Colonic mucosa (tissue), 4 donors: ENCODE measurements at regions not wholly inside any gene's neighbourhood (a gene's known extent, or its start where the extent isn't known, plus 50 kb on each side); places are given as distances from the start of the nearest gene placed in this dataset.

Source experiments
- DNase-seq: peaks from one replicate; pipeline ENCODE4 v3.0.0-alpha.2; 2020
- H3K27ac ChIP-seq: fragments of 200-600 bp; one replicate; pipeline ENCODE4 v1.8.0; 2021
- H3K27me3 ChIP-seq: fragments of 200-600 bp; one replicate; pipeline ENCODE4 v1.8.0; 2021
- H3K36me3 ChIP-seq: fragments of 200-600 bp; one replicate; pipeline ENCODE4 v1.8.0; 2021
- H3K4me1 ChIP-seq: fragments of 200-600 bp; one replicate; pipeline ENCODE4 v1.8.0; 2021; ENCODE audit warnings: mild to moderate bottlenecking
- H3K4me3 ChIP-seq: fragments of 200-600 bp; one replicate; pipeline ENCODE4 v1.8.0; 2021
- H3K9ac ChIP-seq, 2 donors: one replicate each; pipeline ENCODE4 v1.7.0; 2013; ENCODE audit warnings: control low read depth in 2 of 2, low read depth in 2 of 2, low read length in 2 of 2
- H3K9me3 ChIP-seq: fragments of 200-600 bp; one replicate; pipeline ENCODE4 v1.8.0; 2021
- CTCF ChIP-seq: fragments of 200-600 bp; IDR thresholded peaks from one replicate; pipeline ENCODE4 v1.8.0; 2022; ENCODE audit warnings: antibody characterized with exemption, mild to moderate bottlenecking
- intact Hi-C: fragments of 100-400 bp; cut with DNase I; formaldehyde crosslinking; loops from one replicate; pipeline ENCODE4 v1.14.1; 2022
- donor health status: healthy.
- donor health status: DM: no; HTN: no; CAD: no.
- donor health status: DM: no; HTN: no; CAD: no.

GRCh38 chr5:166746506-166746905 lies 1544.9 kb upstream of the WWC1 start:
- no peak for DNase-seq
- H3K27ac ChIP-seq = no peak overlapping the region
- no peaks in the 10 kb centered on the region for H3K27me3 ChIP-seq

DNA sequence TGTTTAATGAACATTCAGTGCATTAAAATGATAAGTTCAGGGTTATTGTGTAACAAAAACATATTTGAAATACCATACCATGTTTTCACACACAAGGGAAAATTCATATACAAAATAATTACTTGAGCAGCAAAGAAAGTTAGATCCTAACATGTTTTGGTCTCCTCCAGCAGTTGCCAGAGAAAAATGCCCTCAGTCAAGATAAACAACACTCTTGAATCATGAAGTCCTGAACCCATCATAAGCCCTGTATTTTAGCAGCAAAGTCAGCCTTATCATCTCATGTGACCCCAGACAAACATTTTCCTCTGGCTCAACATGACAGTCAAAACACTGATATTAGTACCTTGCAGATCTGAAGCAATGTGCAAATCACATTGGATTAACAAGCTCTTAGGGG lies 1541.1 kb upstream of the WWC1 start:
- no peaks in the 10 kb centered on the region for H3K4me1 ChIP-seq
- no peak overlapping the region for H3K4me3 ChIP-seq
- H3K27me3 ChIP-seq = no peaks in the 10 kb centered on the region
- intact Hi-C loops = no loop called here
- H3K27ac ChIP-seq = no peak overlapping the region
- H3K9ac ChIP-seq = no peak overlapping the region
- no peak for DNase-seq
- H3K36me3 ChIP-seq = no peaks in the 10 kb centered on the region
- no peaks in the 10 kb centered on the region for H3K9me3 ChIP-seq
- TF ChIP-seq CTCF = no peak

More at GRCh38 chr5:166746506-166746905, 1544.9 kb upstream of the WWC1 start:
- Histone ChIP-seq H3K9me3 (no peaks in the 10 kb centered on the region), H3K4me3 (no peak overlapping the region), H3K4me1 (no peaks in the 10 kb centered on the region), H3K36me3 (no peaks in the 10 kb centered on the region), H3K9ac (no peak overlapping the region)
- intact Hi-C loops = no loop called here
- no peak for TF ChIP-seq CTCF

DNA sequence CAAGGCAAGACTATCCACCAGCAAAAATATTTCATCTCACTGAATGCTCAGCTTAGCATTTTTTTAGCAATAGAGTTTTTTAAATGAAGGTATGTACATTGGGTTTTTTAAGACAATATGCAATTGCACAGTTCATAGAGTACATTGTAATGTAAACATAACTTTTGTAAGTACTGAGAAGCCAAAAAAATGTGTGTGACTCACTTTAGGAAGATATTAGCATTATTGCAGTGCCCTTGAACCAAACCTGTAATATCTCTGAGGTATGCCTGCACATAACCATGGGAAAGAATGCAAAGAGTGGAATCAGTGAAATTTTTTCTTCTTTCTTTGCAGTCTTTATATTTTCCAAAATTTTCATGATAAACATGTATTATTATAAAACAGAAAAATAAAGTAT lies 1533.3 kb upstream of the WWC1 start:
- Histone ChIP-seq H3K27me3 (no peaks in the 10 kb centered on the region), H3K36me3 (no peaks in the 10 kb centered on the region), H3K4me1 (no peaks in the 10 kb centered on the region), H3K4me3 (no peak overlapping the region), H3K27ac (no peak overlapping the region), H3K9me3 (no peaks in the 10 kb centered on the region), H3K9ac (no peak overlapping the region)
- intact Hi-C loops = no loop called here
- no peak for TF ChIP-seq CTCF
- DNase-seq = no peak

- H3K9me3 ChIP-seq = no peaks in the 10 kb centered on the region
- no peaks in the 10 kb centered on the region for H3K4me1 ChIP-seq
- H3K4me3 ChIP-seq = no peak overlapping the region
- TF ChIP-seq CTCF = no peak
- intact Hi-C loops = no loop called here
- H3K9ac ChIP-seq = no peak overlapping the region
- DNase-seq = no peak
- no peak overlapping the region for H3K27ac ChIP-seq
- H3K27me3 ChIP-seq = no peaks in the 10 kb centered on the region
- no peaks in the 10 kb centered on the region for H3K36me3 ChIP-seq
Observed at GRCh38 chr5:166767858-166768257, 1523.6 kb upstream of the WWC1 start.

GRCh38 chr5:166768536-166768935 lies 1522.9 kb upstream of the WWC1 start:
- Histone ChIP-seq H3K27me3 (no peaks in the 10 kb centered on the region), H3K27ac (no peak overlapping the region), H3K9ac (no peak overlapping the region), H3K9me3 (no peaks in the 10 kb centered on the region), H3K4me1 (no peaks in the 10 kb centered on the region), H3K4me3 (no peak overlapping the region), H3K36me3 (no peaks in the 10 kb centered on the region)
- intact Hi-C loops = no loop called here
- no peak for DNase-seq
- TF ChIP-seq CTCF = no peak

DNA sequence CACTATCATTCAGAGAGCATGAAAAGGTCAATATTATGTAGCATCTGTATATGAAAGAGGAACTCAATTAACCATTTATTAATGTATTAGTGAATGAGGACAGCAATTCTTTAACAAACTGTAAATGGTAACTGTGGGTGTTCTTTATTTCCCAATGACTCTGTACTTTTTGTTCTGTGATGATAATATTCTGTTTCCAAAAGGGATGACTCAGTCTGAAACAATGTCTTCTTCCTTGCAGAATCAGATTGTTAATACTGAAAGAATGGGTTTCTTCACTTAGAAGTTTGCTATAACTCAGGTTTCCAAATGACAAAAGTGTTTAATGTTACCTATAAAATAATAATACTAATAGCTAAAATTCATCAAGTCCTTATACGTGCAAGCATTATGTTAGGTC lies 1518.7 kb upstream of the WWC1 start:
- Histone ChIP-seq H3K9me3 (no peaks in the 10 kb centered on the region), H3K4me1 (no peaks in the 10 kb centered on the region), H3K9ac (no peak overlapping the region), H3K27me3 (no peaks in the 10 kb centered on the region), H3K4me3 (no peak overlapping the region), H3K27ac (no peak overlapping the region), H3K36me3 (no peaks in the 10 kb centered on the region)
- intact Hi-C loops = no loop called here
- no peak for TF ChIP-seq CTCF
- no peak for DNase-seq
